IgD-negative memory B cell (primary cell): ENCODE measurements at regions not wholly inside any gene's neighbourhood (a gene's known extent, or its start where the extent isn't known, plus 50 kb on each side); places are given as distances from the start of the nearest gene placed in this dataset.
A peak's percentile ranks its signal among the peaks of the same experiment; 100 is the strongest.

ENCODE experiments used
- H3K27ac Mint-ChIP-seq, 3 donors: one replicate each; pipeline ENCODE4 v1.8.0; 2020 to 2022; ENCODE audit warnings: mild to moderate bottlenecking in 3 of 3, mixed read lengths in 3 of 3, moderate library complexity in 1 of 3
- H3K27me3 Mint-ChIP-seq: one replicate; pipeline ENCODE4 v1.8.0; 2021; ENCODE audit warnings: mixed read lengths
- H3K36me3 Mint-ChIP-seq: one replicate; pipeline ENCODE4 v1.8.0; 2020; ENCODE audit warnings: mild to moderate bottlenecking, mixed read lengths
- H3K4me1 Mint-ChIP-seq, 3 donors: one replicate each; pipeline ENCODE4 v1.8.0; 2020 to 2022; ENCODE audit warnings: mixed read lengths in 3 of 3, mild to moderate bottlenecking in 1 of 3
- H3K4me3 Mint-ChIP-seq, 4 donors: one replicate each; pipeline ENCODE4 v1.8.0; 2020 to 2022; ENCODE audit warnings: mild to moderate bottlenecking in 4 of 4, mixed read lengths in 4 of 4, moderate library complexity in 3 of 4
- H3K9me3 Mint-ChIP-seq, 3 donors: one replicate each; pipeline ENCODE4 v1.8.0; 2020 to 2021; ENCODE audit warnings: mixed read lengths in 3 of 3, mild to moderate bottlenecking in 1 of 3

DNA sequence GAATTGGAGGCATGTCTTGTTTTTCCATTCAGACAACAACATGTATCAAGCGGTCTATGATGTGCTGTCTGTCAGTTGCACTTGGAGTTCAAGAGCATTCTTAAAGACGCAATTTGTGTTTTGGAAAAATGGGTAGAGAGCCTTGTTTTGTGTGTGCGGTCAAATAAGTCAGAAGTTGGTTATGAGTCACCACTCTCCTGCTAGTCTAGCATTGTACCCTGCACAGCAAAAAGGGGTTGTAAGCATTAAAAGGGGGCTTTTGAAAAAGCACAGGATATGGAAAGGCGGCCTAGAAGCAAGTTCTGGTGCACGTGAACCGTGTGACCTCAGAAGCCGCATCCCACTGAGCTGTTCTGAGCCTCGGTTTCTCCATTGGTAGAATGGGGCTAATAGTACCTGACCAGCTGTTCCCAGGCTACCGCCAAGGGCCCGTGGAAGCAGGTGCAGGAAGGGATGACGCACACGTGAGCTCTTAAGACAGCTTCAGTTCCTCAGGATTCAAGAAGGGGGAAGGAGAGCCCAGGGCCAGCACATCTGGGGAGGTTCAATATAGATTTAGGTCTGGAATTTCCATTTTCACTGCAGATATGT lies 61.6 kb upstream of the SNX9 start:
- peaks cover 2% of the 10 kb centered on the region for H3K36me3 Mint-ChIP-seq
- H3K4me3 Mint-ChIP-seq: peak overlapping the region in 3 of 4 donors; percentile 19 to 85 (median 73)
- no peaks in the 10 kb centered on the region for H3K9me3 Mint-ChIP-seq
- peaks cover 1% of the 10 kb centered on the region for H3K27me3 Mint-ChIP-seq
- peaks cover 34 to 70% (median 60%) of the 10 kb centered on the region in 3 donors for H3K4me1 Mint-ChIP-seq
- peak overlapping the region in 2 of 3 donors; percentile 7 to 97 for H3K27ac Mint-ChIP-seq

DNA sequence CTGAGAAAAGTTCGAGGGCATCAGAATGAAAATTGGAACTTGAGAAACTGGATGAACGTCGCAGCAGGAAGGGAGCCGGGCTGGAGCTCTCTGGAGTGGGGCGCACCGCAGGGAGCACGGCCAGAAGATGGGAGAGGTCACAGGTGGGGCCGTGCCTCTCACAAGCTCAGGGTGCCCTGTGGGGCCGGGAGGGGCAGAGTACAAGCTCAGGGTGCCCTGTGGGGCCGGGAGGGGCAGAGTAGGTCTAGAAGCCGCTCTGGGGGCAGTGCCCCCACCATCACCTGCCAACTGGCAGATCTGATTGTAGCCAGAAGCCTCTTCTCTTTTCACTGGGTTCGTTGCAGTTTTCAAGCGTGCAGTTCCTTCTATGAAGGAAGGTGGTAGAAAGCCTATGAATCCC lies 61.1 kb upstream of the SNX9 start:
- Mint-ChIP-seq H3K4me3 (peak overlapping the region in 3 of 4 donors; percentile 22 to 87 (median 85)), H3K36me3 (peaks cover 2% of the 10 kb centered on the region), H3K27ac (peak overlapping the region in 1 of 3 donors; percentile 97), H3K4me1 (peaks cover 35 to 68% (median 57%) of the 10 kb centered on the region in 3 donors), H3K27me3 (peaks cover 1% of the 10 kb centered on the region), H3K9me3 (no peaks in the 10 kb centered on the region)

DNA sequence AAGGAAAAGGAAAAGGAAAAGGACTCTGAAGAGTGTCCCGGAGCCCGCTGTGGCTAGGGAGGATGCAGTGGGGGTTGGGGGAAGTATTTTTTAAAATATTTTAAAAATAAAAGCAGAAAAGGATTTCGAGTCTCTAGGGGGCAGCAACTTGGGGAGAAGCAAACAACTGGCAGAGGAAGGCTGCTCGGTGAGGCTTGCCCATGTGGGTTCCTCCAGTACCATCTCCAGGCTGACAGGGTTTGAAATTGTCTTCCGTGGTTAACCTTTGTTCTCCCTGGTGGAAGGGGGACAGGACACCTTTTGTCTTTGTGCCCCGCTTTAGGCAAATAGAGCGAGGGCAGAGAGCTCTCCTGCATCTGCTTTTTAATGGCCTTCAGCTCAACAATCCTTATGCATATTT lies 60.4 kb upstream of the SNX9 start:
- Mint-ChIP-seq H3K27ac (peak overlapping the region in 2 of 3 donors; percentile 12 to 97), H3K4me3 (peak overlapping the region in 3 of 4 donors; percentile 22 to 90 (median 87)), H3K36me3 (peaks cover 2% of the 10 kb centered on the region), H3K27me3 (peaks cover 1% of the 10 kb centered on the region), H3K9me3 (no peaks in the 10 kb centered on the region), H3K4me1 (peaks cover 41 to 75% (median 64%) of the 10 kb centered on the region in 3 donors)

DNA sequence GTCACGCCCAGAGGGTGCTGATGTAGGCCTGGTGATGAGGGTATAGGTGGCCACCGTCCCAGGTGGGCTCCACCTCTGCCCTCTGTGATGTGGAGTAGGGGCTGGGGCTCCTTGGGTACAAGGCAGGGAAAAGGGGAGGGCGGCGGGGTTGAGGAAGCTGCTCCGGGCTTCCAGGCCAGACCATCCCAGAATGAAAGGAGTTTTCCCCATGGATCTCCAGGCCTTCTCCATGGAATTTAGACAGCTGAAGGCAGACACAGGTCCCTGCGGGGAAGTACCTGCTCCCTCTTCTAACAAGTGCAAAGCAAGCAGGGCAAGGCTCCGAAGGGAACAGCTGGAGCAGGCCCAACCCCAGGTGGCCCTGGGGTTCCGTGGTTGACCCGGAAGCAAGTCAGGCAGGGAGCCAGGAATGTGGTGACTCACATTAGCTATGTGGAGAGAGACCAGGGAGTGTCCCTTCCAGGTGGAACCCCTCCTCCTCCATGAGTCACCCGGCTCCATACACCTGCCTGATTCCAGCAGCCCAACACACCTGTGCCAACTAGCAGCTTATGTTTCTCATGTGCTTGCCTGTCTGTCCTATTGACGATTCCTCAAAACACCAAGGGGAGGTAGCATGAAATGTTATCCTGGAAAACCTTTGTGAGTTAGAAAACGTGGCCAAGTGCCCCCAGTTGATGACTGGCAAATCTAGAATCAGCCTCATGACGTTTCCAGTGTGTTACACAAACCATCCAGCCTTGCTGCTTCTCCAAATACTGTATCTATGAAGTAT lies 59.7 kb upstream of the SNX9 start:
- peaks cover 2% of the 10 kb centered on the region for H3K36me3 Mint-ChIP-seq
- peak overlapping the region; percentile 65 to 97 (median 80) for H3K27ac Mint-ChIP-seq
- H3K4me3 Mint-ChIP-seq: peak overlapping the region; percentile 82 to 93 (median 88)
- H3K4me1 Mint-ChIP-seq: peaks cover 45 to 80% (median 63%) of the 10 kb centered on the region in 3 donors
- H3K9me3 Mint-ChIP-seq: no peaks in the 10 kb centered on the region
- H3K27me3 Mint-ChIP-seq: peaks cover 1% of the 10 kb centered on the region

DNA sequence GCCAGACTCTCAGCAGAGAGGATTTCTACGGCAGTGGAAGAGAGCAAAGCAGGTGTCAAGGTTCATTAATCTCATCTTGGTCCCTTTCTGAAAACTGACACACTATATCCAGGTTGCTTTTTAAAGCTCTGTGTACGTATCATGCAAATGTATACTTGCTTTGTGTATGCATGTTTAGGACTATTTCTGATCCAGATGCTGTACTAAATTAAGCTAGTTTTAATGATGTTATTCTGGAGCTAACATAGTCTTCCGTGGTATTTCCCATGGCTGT lies 59.2 kb upstream of the SNX9 start:
- H3K4me3 Mint-ChIP-seq: peak overlapping the region; percentile 82 to 93 (median 88)
- H3K27me3 Mint-ChIP-seq: peaks cover 1% of the 10 kb centered on the region
- H3K9me3 Mint-ChIP-seq: no peaks in the 10 kb centered on the region
- H3K27ac Mint-ChIP-seq: peak overlapping the region; percentile 80 to 97 (median 97)
- peaks cover 45 to 79% (median 63%) of the 10 kb centered on the region in 3 donors for H3K4me1 Mint-ChIP-seq
- H3K36me3 Mint-ChIP-seq: no peaks in the 10 kb centered on the region

DNA sequence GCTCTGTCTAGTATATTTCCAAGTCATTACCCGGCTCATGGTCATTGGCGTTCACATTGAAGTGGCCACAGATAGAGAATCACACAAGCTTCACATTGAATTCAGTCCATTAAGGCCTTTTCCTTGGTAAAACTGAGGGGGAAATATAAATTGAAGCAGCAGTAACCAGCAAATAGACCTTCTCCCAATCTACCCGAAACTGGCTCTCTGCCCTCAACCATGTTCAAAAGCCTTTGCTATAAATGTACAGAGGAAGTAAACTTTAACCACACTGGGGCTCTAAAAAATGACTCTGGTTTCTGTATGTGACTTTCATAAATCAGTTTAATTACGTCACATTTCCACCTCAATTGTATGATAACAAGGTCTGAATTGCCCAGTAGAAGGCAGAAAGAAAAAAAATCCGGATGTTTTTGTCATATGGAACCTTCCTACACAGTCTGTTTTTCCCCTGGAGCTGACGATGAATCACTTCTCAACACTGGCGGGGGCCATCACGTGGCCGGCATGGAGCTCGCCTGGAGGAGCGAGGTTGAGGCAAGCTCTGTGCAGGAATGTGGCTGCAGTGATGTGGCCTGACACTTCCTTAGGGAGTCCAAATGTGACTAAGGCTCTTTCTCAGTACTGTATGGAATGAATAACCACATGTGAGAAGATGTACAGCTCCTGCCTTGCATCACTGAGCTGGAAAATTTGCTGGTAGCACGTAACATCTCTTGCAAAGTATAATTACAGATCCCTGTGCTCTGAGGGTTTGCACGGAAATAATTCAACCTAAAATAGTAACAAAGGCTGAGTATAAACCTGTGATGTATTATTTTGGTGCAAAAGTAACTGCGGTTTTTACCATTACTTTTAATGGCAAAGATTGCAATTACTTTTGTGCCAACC lies 58.6 kb upstream of the SNX9 start:
- peaks cover 1% of the 10 kb centered on the region for H3K27me3 Mint-ChIP-seq
- no peaks in the 10 kb centered on the region for H3K9me3 Mint-ChIP-seq
- peak overlapping the region; percentile 80 to 97 (median 97) for H3K27ac Mint-ChIP-seq
- peaks cover 50 to 83% (median 68%) of the 10 kb centered on the region in 3 donors for H3K4me1 Mint-ChIP-seq
- no peaks in the 10 kb centered on the region for H3K36me3 Mint-ChIP-seq
- H3K4me3 Mint-ChIP-seq: peak overlapping the region; percentile 82 to 93 (median 88)

DNA sequence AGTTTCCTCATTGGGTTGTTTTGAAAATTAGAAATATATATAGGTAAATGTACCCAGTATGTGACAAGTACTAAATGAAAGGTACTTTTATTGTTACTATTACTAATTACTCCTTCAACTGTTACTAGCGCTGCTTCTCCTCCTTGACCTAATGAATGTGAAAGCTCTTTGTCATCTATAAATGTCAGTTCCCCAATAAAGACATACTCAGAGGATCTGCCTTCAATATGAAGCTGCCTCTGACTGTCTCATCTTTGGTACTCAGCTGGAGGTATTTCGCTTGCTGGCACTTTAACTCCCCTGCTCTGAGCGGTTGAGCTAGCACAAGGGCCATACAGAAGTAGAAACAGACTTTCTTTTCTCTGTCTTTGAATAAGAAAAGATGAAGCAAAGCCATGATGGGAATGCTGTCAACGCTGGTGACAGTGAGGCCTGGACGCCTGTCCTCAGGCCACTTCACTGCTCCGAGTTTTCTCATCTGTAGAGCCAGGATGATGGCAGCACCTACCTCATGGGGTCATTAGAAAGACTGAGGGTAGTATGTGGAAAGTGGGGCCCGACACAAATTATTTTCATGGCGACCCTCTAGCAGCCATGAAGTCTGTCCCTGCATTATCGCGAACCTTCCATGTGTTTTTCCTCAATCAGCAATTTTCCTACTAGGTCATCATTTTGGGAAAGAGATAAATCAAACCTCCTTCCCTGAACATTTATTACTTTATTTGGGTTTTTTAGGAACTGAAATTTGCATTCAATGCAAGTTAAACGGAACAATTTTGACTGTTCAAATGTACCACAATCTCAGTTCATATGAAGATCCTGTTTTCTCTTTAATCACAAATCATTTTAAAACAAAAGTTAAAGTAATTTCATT lies 55.9 kb upstream of the SNX9 start:
- H3K4me3 Mint-ChIP-seq: peak overlapping the region in 3 of 4 donors; percentile 67 to 79 (median 77)
- H3K27ac Mint-ChIP-seq: peak overlapping the region; percentile 59 to 91 (median 86)
- H3K36me3 Mint-ChIP-seq: no peaks in the 10 kb centered on the region
- H3K27me3 Mint-ChIP-seq: peaks cover 1% of the 10 kb centered on the region
- H3K4me1 Mint-ChIP-seq: peaks cover 45 to 68% (median 50%) of the 10 kb centered on the region in 3 donors
- H3K9me3 Mint-ChIP-seq: no peaks in the 10 kb centered on the region

DNA sequence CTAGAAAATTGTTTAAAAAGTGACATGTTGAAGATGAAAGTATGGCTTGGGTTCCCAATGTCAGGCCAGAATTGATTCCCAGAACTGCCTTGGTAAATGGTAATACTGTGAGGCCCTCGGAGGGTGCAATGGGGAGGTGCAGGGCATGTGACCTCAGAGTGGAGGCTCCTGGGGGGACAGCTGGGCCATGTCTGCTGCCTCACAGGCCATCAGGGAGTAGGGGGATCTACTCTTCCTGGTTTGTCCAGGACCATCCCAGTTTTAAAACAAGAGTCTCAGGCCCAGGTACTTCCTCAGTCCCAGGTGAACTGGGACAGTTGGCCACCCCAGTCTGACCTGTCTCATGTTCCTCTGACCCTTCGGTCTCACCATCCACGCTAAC lies 55.3 kb upstream of the SNX9 start:
- peaks cover 41 to 62% (median 48%) of the 10 kb centered on the region in 3 donors for H3K4me1 Mint-ChIP-seq
- H3K36me3 Mint-ChIP-seq: peaks cover 1% of the 10 kb centered on the region

DNA sequence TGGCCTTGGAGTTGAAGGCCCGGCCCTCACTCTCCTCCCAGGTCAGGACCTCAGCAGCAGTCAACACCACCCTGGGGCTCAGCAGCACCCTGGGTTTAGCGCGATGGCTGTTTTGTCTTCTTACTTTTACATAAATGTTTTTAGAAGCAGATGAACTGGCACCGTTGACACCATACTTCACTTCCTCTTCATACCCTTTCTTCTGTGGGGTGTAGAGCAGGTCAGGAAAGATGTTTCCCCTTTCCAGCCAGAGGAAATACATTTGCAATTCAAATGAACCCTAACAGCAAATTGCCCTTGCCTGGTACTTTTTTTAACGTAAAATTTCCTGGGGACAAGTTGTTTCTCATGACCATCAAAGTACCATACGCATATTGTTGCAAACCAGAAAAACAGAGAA lies 54.7 kb upstream of the SNX9 start:
- H3K4me1 Mint-ChIP-seq: peaks cover 38 to 61% (median 47%) of the 10 kb centered on the region in 3 donors

More for the DNA sequence above, 55.3 kb upstream of the SNX9 start:
- Mint-ChIP-seq H3K27me3 (peaks cover 1% of the 10 kb centered on the region), H3K4me3 (peak overlapping the region in 3 of 4 donors; percentile 67 to 86 (median 79)), H3K27ac (peak overlapping the region; percentile 86 to 95 (median 91)), H3K9me3 (no peaks in the 10 kb centered on the region)

DNA sequence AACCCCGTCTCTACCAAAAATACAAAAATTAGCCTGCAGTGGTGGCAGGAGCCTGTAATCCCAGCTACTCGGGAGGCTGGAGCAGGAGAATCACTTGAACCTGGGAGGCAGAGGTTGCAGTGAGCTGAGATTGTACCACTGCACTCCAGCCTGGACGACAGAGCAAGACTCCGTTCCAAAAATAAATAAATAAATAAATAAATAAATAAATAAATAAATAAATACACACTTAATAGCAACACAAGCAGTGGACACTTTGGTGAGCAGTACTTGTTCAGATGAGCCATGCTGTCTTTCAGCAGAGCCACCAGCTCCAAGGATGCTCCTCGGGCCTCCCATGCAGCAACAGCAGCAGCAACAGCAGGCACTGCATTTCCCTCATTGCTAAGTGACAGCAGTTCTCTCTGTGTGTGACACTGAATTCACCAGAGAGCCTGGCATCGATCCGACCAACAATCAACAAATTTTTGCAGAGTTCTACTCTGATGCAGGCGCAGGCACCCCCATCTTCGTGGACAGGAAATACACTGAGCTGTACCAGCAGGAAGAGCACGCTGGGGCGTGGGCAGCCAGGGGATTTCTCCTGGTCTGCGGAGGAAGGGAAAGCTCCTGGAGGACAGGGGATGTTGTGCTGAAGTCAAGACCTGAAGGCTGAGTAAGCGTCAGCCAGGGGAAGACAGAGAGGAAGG lies 54.0 kb upstream of the SNX9 start:
- no peaks in the 10 kb centered on the region for H3K9me3 Mint-ChIP-seq
- peaks cover 2% of the 10 kb centered on the region for H3K27me3 Mint-ChIP-seq
- H3K27ac Mint-ChIP-seq: peak overlapping the region; percentile 86 to 95 (median 91)
- H3K4me3 Mint-ChIP-seq: peak overlapping the region; percentile 67 to 87 (median 77)
- peaks cover 2% of the 10 kb centered on the region for H3K36me3 Mint-ChIP-seq
- peaks cover 38 to 57% (median 45%) of the 10 kb centered on the region in 3 donors for H3K4me1 Mint-ChIP-seq

More for the DNA sequence above, 54.7 kb upstream of the SNX9 start:
- Mint-ChIP-seq H3K9me3 (no peaks in the 10 kb centered on the region), H3K27me3 (peaks cover 1% of the 10 kb centered on the region), H3K27ac (peak overlapping the region; percentile 86 to 95 (median 91)), H3K36me3 (peaks cover 2% of the 10 kb centered on the region), H3K4me3 (peak overlapping the region; percentile 67 to 86 (median 74))

DNA sequence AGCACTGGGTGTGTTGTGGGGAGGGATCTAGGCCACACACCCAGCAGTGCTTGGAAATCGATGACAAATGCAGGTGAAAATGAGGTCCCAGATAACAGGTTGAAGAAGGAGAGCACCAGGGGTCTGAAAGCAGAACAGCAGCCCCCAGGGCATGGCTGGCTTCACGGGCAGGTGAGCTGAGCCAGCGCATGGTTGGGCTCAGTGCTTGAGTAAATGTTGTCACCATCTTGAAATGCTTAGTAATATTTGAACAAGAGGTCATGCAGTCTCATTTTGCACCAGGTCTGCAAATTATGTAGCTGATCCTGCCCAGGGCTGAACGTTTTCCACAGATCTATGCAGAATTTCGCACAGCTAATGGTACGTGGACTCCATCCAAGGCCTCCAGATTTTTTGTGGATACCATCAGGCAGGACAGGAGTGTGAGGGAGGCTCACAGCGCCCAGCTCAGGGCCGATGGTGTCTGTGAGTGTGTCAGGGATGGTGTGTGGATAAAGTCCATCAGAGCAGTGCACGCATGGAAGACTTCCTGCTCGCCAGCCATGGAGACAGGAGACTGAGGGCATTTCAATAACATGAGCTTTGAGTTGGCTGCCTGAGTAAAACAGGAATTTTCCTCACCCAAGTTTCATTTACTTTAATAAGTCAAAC lies 53.1 kb upstream of the SNX9 start:
- Mint-ChIP-seq H3K27me3 (peaks cover 2% of the 10 kb centered on the region), H3K4me3 (peak overlapping the region in 1 of 4 donors; percentile 87), H3K27ac (peak overlapping the region; percentile 75 to 91 (median 83)), H3K4me1 (peaks cover 35 to 48% (median 36%) of the 10 kb centered on the region in 3 donors), H3K9me3 (no peaks in the 10 kb centered on the region), H3K36me3 (peaks cover 2% of the 10 kb centered on the region)

DNA sequence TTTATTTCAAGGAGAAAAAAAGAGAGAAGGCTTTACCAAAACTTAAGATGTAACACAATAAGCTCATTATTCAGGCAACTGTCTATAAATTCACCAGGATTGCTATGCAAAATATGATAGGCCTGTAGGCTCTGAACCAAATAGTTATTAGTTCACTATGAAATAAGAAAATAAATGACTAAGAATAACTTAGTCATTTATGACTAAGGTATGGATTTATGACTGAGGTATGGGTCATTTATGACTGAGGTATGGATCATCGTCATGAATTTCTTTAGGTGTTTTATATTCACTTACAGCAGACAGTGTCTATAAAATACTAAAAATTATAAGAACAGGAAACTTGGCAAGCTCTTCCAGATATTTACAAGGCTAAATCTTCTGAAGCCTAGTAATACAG lies 52.1 kb upstream of the SNX9 start:
- no peak overlapping the region for H3K27ac Mint-ChIP-seq
- peaks cover 2% of the 10 kb centered on the region for H3K36me3 Mint-ChIP-seq
- no peak overlapping the region for H3K4me3 Mint-ChIP-seq
- H3K27me3 Mint-ChIP-seq: peaks cover 2% of the 10 kb centered on the region
- H3K4me1 Mint-ChIP-seq: peaks cover 34 to 42% (median 39%) of the 10 kb centered on the region in 3 donors
- no peaks in the 10 kb centered on the region for H3K9me3 Mint-ChIP-seq

DNA sequence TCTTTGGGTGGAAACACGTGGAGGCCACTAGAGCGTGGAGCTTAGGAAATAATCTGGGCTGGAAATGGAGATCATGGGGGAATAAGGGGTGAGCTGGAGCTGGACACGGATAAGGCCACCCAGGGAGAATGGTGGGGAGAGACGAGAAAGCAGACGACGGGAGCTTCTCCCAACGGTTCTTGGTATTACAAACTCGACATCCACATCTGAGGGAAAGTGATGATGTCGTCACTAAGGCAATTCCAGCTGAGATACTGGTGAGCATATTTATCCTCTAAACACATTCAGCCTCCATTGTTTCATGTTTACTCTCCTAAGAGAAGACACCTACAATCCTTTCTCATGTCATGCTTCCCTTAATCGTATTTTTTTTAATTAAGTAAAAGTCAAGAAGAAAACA lies 50.2 kb upstream of the SNX9 start:
- Mint-ChIP-seq H3K36me3 (peaks cover 2% of the 10 kb centered on the region), H3K27ac (peak overlapping the region in 1 of 3 donors; percentile 41)

More for the DNA sequence above, 50.2 kb upstream of the SNX9 start:
- Mint-ChIP-seq H3K27me3 (peaks cover 2% of the 10 kb centered on the region), H3K4me1 (peaks cover 24 to 29% (median 25%) of the 10 kb centered on the region in 3 donors), H3K4me3 (no peak overlapping the region), H3K9me3 (peaks cover 0 to 7% (median 0%) of the 10 kb centered on the region in 3 donors)
